ENCODE measurements at regions not wholly inside any gene's neighbourhood (a gene's known extent, or its start where the extent isn't known, plus 50 kb on each side); places are given as distances from the start of the nearest gene placed in this dataset.

- Histone ChIP-seq H3K9me1 (ENCODE audit: control insufficient read depth, extremely low read depth, insufficient read depth, low read length) (no peaks in the 10 kb centered on the region), H3K4me3 (ENCODE audit: control insufficient read depth in 2 of 3, extremely low read depth in 1 of 3, insufficient read depth in 2 of 3, low read depth in 1 of 3, low read length in 3 of 3) (no peak overlapping the region), H3K79me2 (ENCODE audit: control insufficient read depth, insufficient read depth, low read length) (no peaks in the 10 kb centered on the region), H3K27ac (ENCODE audit: control insufficient read depth, insufficient read depth, low read length) (no peak overlapping the region), H3K9me3 (ENCODE audit: control insufficient read depth, low read depth, low read length) (no peaks in the 10 kb centered on the region), H4K20me1 (ENCODE audit: control insufficient read depth, extremely low read depth, insufficient read depth, low read length) (no peaks in the 10 kb centered on the region), H3K36me3 (ENCODE audit: control insufficient read depth in 2 of 2, extremely low read depth in 1 of 2, insufficient read depth in 2 of 2, low read length in 2 of 2) (no peaks in the 10 kb centered on the region), H3K4me1 (ENCODE audit: control insufficient read depth, extremely low read depth, insufficient read depth, low read length) (no peaks in the 10 kb centered on the region), H3K27me3 (ENCODE audit: control insufficient read depth, extremely low read depth, insufficient read depth, low read length) (no peaks in the 10 kb centered on the region), H3K9ac (ENCODE audit: control insufficient read depth, extremely low read depth, insufficient read depth, low read length) (no peak overlapping the region), H2AFZ (ENCODE audit: control insufficient read depth, low read length) (no peak overlapping the region), H3K4me2 (ENCODE audit: control insufficient read depth, extremely low read depth, insufficient read depth, low read depth, low read length) (no peak overlapping the region)
- dilution Hi-C loops (cut with MboI; ENCODE audit: extremely low pct_ligation_motif_present, low sequenced_read_pairs): no loop called here
- DNase-seq (ENCODE audit: low read depth, low spot score) (no peak), FAIRE-seq (no peak)
- TF ChIP-seq EZH2 (IDR thresholded peaks at IDR 0.05; ENCODE audit: low read length): no peak
- TF ChIP-seq CTCF (optimal IDR thresholded peaks at IDR 0.05 in 1 of 3, IDR thresholded peaks at IDR 0.05 in 1 of 3, conservative IDR thresholded peaks at IDR 0.05 in 1 of 3; ENCODE audit: extremely low read depth in 1 of 3, insufficient read depth in 2 of 3, low read length in 3 of 3): no peak
These were observed 177.6 kb upstream of the LMNTD1 start for GRCh38 chr12:25730489-25731349.

GRCh38 chr12:25733541-25733940, 180.5 kb upstream of the LMNTD1 start:
- Histone ChIP-seq H3K36me3 (ENCODE audit: control insufficient read depth in 2 of 2, extremely low read depth in 1 of 2, insufficient read depth in 2 of 2, low read length in 2 of 2) (no peaks in the 10 kb centered on the region), H3K9ac (ENCODE audit: control insufficient read depth, extremely low read depth, insufficient read depth, low read length) (no peak overlapping the region), H3K27me3 (ENCODE audit: control insufficient read depth, extremely low read depth, insufficient read depth, low read length) (no peaks in the 10 kb centered on the region), H3K9me3 (ENCODE audit: control insufficient read depth, low read depth, low read length) (no peaks in the 10 kb centered on the region), H3K4me1 (ENCODE audit: control insufficient read depth, extremely low read depth, insufficient read depth, low read length) (no peaks in the 10 kb centered on the region), H3K4me2 (ENCODE audit: control insufficient read depth, extremely low read depth, insufficient read depth, low read depth, low read length) (no peak overlapping the region), H2AFZ (ENCODE audit: control insufficient read depth, low read length) (no peak overlapping the region), H4K20me1 (ENCODE audit: control insufficient read depth, extremely low read depth, insufficient read depth, low read length) (no peaks in the 10 kb centered on the region), H3K9me1 (ENCODE audit: control insufficient read depth, extremely low read depth, insufficient read depth, low read length) (no peaks in the 10 kb centered on the region), H3K4me3 (ENCODE audit: control insufficient read depth in 2 of 3, extremely low read depth in 1 of 3, insufficient read depth in 2 of 3, low read depth in 1 of 3, low read length in 3 of 3) (no peak overlapping the region), H3K79me2 (ENCODE audit: control insufficient read depth, insufficient read depth, low read length) (no peaks in the 10 kb centered on the region), H3K27ac (ENCODE audit: control insufficient read depth, insufficient read depth, low read length) (no peak overlapping the region)
- FAIRE-seq (no peak), DNase-seq (ENCODE audit: low read depth, low spot score) (no peak)
- no peak for TF ChIP-seq EZH2 (IDR thresholded peaks at IDR 0.05; ENCODE audit: low read length)
- no peak for TF ChIP-seq CTCF (optimal IDR thresholded peaks at IDR 0.05 in 1 of 3, IDR thresholded peaks at IDR 0.05 in 1 of 3, conservative IDR thresholded peaks at IDR 0.05 in 1 of 3; ENCODE audit: extremely low read depth in 1 of 3, insufficient read depth in 2 of 3, low read length in 3 of 3)
- dilution Hi-C loops (cut with MboI; ENCODE audit: extremely low pct_ligation_motif_present, low sequenced_read_pairs): no loop called here
